Mesenteric fat pad (tissue), 1 donor: ENCODE measurements at regions not wholly inside any gene's neighbourhood (a gene's known extent, or its start where the extent isn't known, plus 50 kb on each side); places are given as distances from the start of the nearest gene placed in this dataset.
"Not testable (repeated sequence)": the region's sequence is repeated elsewhere in the genome, so short reads cannot be mapped to it uniquely, and the experiment has no call there.

Experiments
- DNase-seq: peaks from one replicate; pipeline ENCODE4 v3.0.0-alpha.2; 2020; ENCODE audit warnings: low spot score
- donor health status: DM: yes; HTN: yes; CAD: no.

- DNase-seq: no peak
Measured at GRCh38 chr1:194104247-194104844, 917.9 kb upstream of the B3GALT2 start.

GRCh38 chr1:194103516-194104246 is 917.3 kb upstream of the B3GALT2 start:
- DNase-seq: no peak

GRCh38 chr1:194103101-194103500 is 916.7 kb upstream of the B3GALT2 start:
- DNase-seq: no peak

- DNase-seq: no peak
Measured at GRCh38 chr1:194102607-194103006, 916.2 kb upstream of the B3GALT2 start.

GRCh38 chr1:194084755-194085154 is 898.3 kb upstream of the B3GALT2 start:
- no peak for DNase-seq

- DNase-seq: no peak
Measured at GRCh38 chr1:194081444-194081843, 895.0 kb upstream of the B3GALT2 start.

GRCh38 chr1:194080826-194081225 is 894.4 kb upstream of the B3GALT2 start:
- no peak for DNase-seq

GRCh38 chr1:194078765-194079164 is 892.4 kb upstream of the B3GALT2 start:
- no peak for DNase-seq

GRCh38 chr1:194076646-194077045 is 890.2 kb upstream of the B3GALT2 start:
- no peak for DNase-seq

- no peak for DNase-seq
Measured at GRCh38 chr1:194073833-194074232, 887.4 kb upstream of the B3GALT2 start.

GRCh38 chr1:194071205-194071604 is 884.8 kb upstream of the B3GALT2 start:
- DNase-seq: no peak

- DNase-seq: no peak
Measured at GRCh38 chr1:194069831-194070218, 883.4 kb upstream of the B3GALT2 start.

GRCh38 chr1:194069168-194069830 is 882.9 kb upstream of the B3GALT2 start:
- DNase-seq: no peak

- no peak for DNase-seq
Measured at GRCh38 chr1:194068446-194069167, 882.2 kb upstream of the B3GALT2 start.

GRCh38 chr1:194067772-194068171 is 881.4 kb upstream of the B3GALT2 start:
- DNase-seq: no peak

GRCh38 chr1:194062962-194063361 is 876.5 kb upstream of the B3GALT2 start:
- no peak for DNase-seq

- no peak for DNase-seq
Measured at GRCh38 chr1:194062526-194062925, 876.1 kb upstream of the B3GALT2 start.

- DNase-seq: no peak
Measured at GRCh38 chr1:194060481-194060880, 874.1 kb upstream of the B3GALT2 start.

- DNase-seq: not testable (repeated sequence)
Measured at GRCh38 chr1:194058268-194058667, 871.9 kb upstream of the B3GALT2 start.

- DNase-seq: no peak
Measured at GRCh38 chr1:194056169-194056568, 869.8 kb upstream of the B3GALT2 start.

GRCh38 chr1:194055536-194055935 is 869.1 kb upstream of the B3GALT2 start:
- DNase-seq: no peak
